Mucosa of descending colon (tissue), 3 donors: ENCODE measurements at regions not wholly inside any gene's neighbourhood (a gene's known extent, or its start where the extent isn't known, plus 50 kb on each side); places are given as distances from the start of the nearest gene placed in this dataset.

Source experiments
- ATAC-seq: fragments of 200-7000 bp; cut with Tn5 transposase; one replicate; pipeline ENCODE4 v1.9.1; 2020; ENCODE audit warnings: mild to moderate bottlenecking, moderate library complexity
- DNase-seq, 3 donors: peaks; one replicate each; pipeline ENCODE4 v3.0.0-alpha.2; 2020
- H3K36me3 ChIP-seq: fragments of 200-600 bp; one replicate; pipeline ENCODE4 v1.8.0; 2021; ENCODE audit warnings: low read depth, mild to moderate bottlenecking
- H3K4me1 ChIP-seq: fragments of 200-600 bp; one replicate; pipeline ENCODE4 v1.8.0; 2021; ENCODE audit warnings: low read depth, mild to moderate bottlenecking
- H3K4me3 ChIP-seq: fragments of 200-600 bp; one replicate; pipeline ENCODE4 v1.8.0; 2021; ENCODE audit warnings: mild to moderate bottlenecking
- H3K9me3 ChIP-seq: fragments of 200-600 bp; one replicate; pipeline ENCODE4 v1.8.0; 2021; ENCODE audit warnings: mild to moderate bottlenecking
- CTCF ChIP-seq: fragments of 200-600 bp; IDR thresholded peaks from one replicate; pipeline ENCODE4 v1.8.0; 2022; ENCODE audit warnings: antibody characterized with exemption, mild to moderate bottlenecking
- intact Hi-C, 2 donors: fragments of 100-400 bp; cut with DNase I in 1 of 2; cut with micrococcal nuclease in 1 of 2; formaldehyde crosslinking; loops; one replicate each; pipeline versions ENCODE4 v1.11.0 to v1.11.1; 2022; cut with DNase I, micrococcal nuclease
- donor health status: DM: no; HTN: no; CAD: no; lungs with moderate emphysema.
- donor health status: DM: no; HTN: no; CAD: no.
- donor health status: DM: no; HTN: yes; CAD: no.

- DNase-seq (no peak), ATAC-seq (no peak)
- H3K4me3 ChIP-seq = no peak overlapping the region
- no peak for TF ChIP-seq CTCF
- H3K9me3 ChIP-seq = no peaks in the 10 kb centered on the region
- intact Hi-C loops = no loop called here
- no peaks in the 10 kb centered on the region for H3K36me3 ChIP-seq
- H3K4me1 ChIP-seq = no peaks in the 10 kb centered on the region
These were observed 225.1 kb upstream of the PLSCR5 start for GRCh38 chr3:146830231-146830630.

DNA sequence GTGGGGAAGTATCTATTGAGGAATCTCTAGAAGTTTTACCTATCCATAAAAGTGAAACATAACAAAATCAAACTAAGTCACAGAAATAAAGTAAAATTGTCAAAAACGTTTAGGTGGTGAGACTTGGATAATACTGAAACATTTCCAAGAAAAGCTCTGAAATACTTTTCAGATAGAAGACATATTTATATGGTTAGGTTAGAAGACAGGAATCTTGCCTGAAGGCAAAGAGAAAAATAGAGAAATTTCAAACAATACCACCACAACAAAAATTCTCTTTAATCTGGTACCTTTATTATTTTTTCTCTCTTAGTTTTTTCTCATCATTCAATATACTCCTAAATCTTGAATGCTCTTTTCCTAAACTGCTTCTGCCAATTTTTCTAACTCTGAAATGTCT is 222.7 kb upstream of the PLSCR5 start:
- intact Hi-C loops = no loop called here
- DNase-seq = no peak

GRCh38 chr3:146823622-146824021 is 218.5 kb upstream of the PLSCR5 start:
- intact Hi-C loops = no loop called here
- DNase-seq (no peak), ATAC-seq (no peak)
- no peak for TF ChIP-seq CTCF
- Histone ChIP-seq H3K36me3 (no peaks in the 10 kb centered on the region), H3K9me3 (no peaks in the 10 kb centered on the region), H3K4me3 (no peak overlapping the region), H3K4me1 (no peaks in the 10 kb centered on the region)

More for the DNA sequence above, 222.7 kb upstream of the PLSCR5 start:
- H3K4me3 ChIP-seq = no peak overlapping the region
- no peak for TF ChIP-seq CTCF
- no peak for ATAC-seq
- no peaks in the 10 kb centered on the region for H3K4me1 ChIP-seq
- H3K9me3 ChIP-seq = no peaks in the 10 kb centered on the region
- no peaks in the 10 kb centered on the region for H3K36me3 ChIP-seq

DNA sequence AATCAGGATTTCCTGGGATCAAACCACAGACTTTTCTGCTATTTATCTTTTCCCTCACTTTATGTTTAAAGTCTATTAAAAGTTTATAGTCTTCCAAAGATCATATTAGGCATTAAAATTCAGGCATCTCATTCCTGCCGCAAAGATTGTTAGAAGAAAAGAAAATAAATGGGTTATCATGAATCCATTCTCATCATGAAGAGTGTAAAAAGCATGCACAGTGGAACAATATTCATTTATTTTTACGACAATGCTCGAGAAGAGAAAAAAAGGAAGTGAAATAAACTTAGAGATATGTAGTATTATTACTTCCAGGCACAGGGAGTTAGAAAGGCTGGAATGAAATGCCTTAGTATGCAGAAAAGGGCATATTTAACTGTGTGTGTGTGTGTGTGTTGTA is 213.7 kb upstream of the PLSCR5 start:
- Histone ChIP-seq H3K4me1 (no peaks in the 10 kb centered on the region), H3K4me3 (no peak overlapping the region), H3K9me3 (no peaks in the 10 kb centered on the region), H3K36me3 (no peaks in the 10 kb centered on the region)
- intact Hi-C loops = no loop called here
- TF ChIP-seq CTCF = no peak
- DNase-seq = no peak
- no peak for ATAC-seq

DNA sequence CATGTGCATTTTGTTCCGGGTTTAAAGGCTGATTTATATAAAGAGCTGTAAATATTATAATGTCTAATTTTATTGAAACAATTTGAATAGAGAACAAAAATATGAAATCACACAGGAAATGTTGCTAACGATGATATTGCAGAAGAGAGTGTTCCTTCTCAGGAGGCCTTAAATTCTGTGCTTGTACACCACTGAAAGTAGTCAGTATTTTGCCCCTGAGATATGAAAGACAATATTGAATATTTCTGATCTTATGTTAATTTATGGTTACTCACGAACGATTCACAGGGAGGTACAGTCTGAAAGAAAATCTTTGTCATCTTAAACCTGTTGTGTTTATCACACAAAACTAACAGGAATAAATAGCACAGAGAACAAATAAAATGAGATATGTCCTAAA is 213.2 kb upstream of the PLSCR5 start:
- Histone ChIP-seq H3K9me3 (no peaks in the 10 kb centered on the region), H3K4me1 (no peaks in the 10 kb centered on the region), H3K4me3 (no peak overlapping the region), H3K36me3 (no peaks in the 10 kb centered on the region)
- ATAC-seq (no peak), DNase-seq (no peak)
- intact Hi-C loops = no loop called here
- no peak for TF ChIP-seq CTCF

DNA sequence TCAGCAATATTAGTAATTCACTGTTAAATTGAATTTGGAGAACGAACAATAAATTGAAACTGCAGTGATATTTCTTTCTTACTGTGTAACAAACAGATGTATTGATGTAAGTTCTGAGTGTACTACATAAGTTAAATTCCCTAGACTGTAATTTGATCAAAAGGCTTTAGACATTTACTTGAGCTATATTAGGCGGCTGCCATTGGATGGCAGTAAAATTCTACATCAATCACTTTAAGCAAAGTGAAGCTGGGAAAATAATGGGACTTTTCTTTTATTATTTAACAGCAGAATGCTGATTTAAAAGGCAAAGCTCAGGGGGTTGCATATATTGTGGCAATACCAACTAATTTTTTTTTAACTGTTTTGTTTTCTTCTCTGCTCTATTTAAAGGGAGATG is 212.6 kb upstream of the PLSCR5 start:
- H3K36me3 ChIP-seq = no peaks in the 10 kb centered on the region
- no peaks in the 10 kb centered on the region for H3K4me1 ChIP-seq
- TF ChIP-seq CTCF = no peak
- ATAC-seq (no peak), DNase-seq (no peak)
- no peak overlapping the region for H3K4me3 ChIP-seq
- intact Hi-C loops = no loop called here
- H3K9me3 ChIP-seq = no peaks in the 10 kb centered on the region
